Ishikawa (cell line): ENCODE measurements at regions not wholly inside any gene's neighbourhood (a gene's known extent, or its start where the extent isn't known, plus 50 kb on each side); places are given as distances from the start of the nearest gene placed in this dataset.

Source experiments
- CEBPB ChIP-seq: IDR thresholded peaks from 2 replicates; pipeline ENCODE4 v1.6.1; 2012
- CREB1 ChIP-seq: IDR thresholded peaks from 2 replicates; pipeline ENCODE4 v1.6.1; 2012; ENCODE audit warnings: low read depth
- EGR1 ChIP-seq: IDR thresholded peaks from 2 replicates; pipeline ENCODE4 v1.6.1; 2012
- EP300 ChIP-seq: IDR thresholded peaks from 2 replicates; pipeline ENCODE4 v1.6.1; 2012; ENCODE audit warnings: borderline replicate concordance
- FOXM1 ChIP-seq: IDR thresholded peaks from 2 replicates; pipeline ENCODE4 v1.6.1; 2012; ENCODE audit warnings: low read depth, borderline replicate concordance
- MAX ChIP-seq: IDR thresholded peaks from 2 replicates; pipeline ENCODE4 v1.6.1; 2012
- NFIC ChIP-seq: IDR thresholded peaks from 2 replicates; pipeline ENCODE4 v1.6.1; 2012
- RAD21 ChIP-seq: IDR thresholded peaks from 2 replicates; pipeline ENCODE4 v1.6.1; 2012; ENCODE audit warnings: low read depth
- REST ChIP-seq: IDR thresholded peaks from 2 replicates; pipeline ENCODE4 v1.6.1; 2012; ENCODE audit warnings: low read depth, mild to moderate bottlenecking
- TAF1 ChIP-seq: IDR thresholded peaks from 2 replicates; pipeline ENCODE4 v1.6.1; 2012; ENCODE audit warnings: low read depth, mild to moderate bottlenecking
- TCF12 ChIP-seq: IDR thresholded peaks from 2 replicates; pipeline ENCODE4 v1.6.1; 2012; ENCODE audit warnings: low read depth
- TEAD4 ChIP-seq: IDR thresholded peaks from 2 replicates; pipeline ENCODE4 v1.6.1; 2012
- YY1 ChIP-seq: IDR thresholded peaks from 2 replicates; pipeline ENCODE4 v1.6.1; 2012; ENCODE audit warnings: low read depth
- ZBTB7A ChIP-seq: IDR thresholded peaks from 2 replicates; pipeline ENCODE4 v1.6.1; 2012; ENCODE audit warnings: low read depth

- TF ChIP-seq EP300 (no peak), FOXM1 (no peak), CREB1 (no peak), TEAD4 (no peak), CEBPB (no peak), TAF1 (no peak), TCF12 (no peak), YY1 (no peak), MAX (no peak), ZBTB7A (no peak), RAD21 (no peak), NFIC (no peak), EGR1 (no peak), REST (no peak)
These were observed 238.5 kb upstream of the BOD1L1 start for GRCh38 chr4:13865871-13866669.
